SK-N-SH treated with all-trans-retinoic acid at 6 μM for 48 hours (cell line): ENCODE measurements at regions not wholly inside any gene's neighbourhood (a gene's known extent, or its start where the extent isn't known, plus 50 kb on each side); places are given as distances from the start of the nearest gene placed in this dataset.

Experiments used
- ATAC-seq: fragments of 200-7000 bp; cut with Tn5 transposase; 3 replicates; pipeline ENCODE4 v1.9.1; 2020; ENCODE audit warnings: mild to moderate bottlenecking, moderate library complexity
- ARNTL ChIP-seq: fragments of 450-650 bp; formaldehyde crosslinking; IDR thresholded peaks from 2 replicates; pipeline ENCODE4 v1.5.0; 2020; ENCODE audit warnings: low read depth, mild to moderate bottlenecking, moderate library complexity, borderline replicate concordance
- BACH2 ChIP-seq: fragments of 250-450 bp; sonication (Bioruptor Pico); IDR thresholded peaks from 2 replicates; pipeline ENCODE4 v1.9.0; 2021; ENCODE audit warnings: mild to moderate bottlenecking, borderline replicate concordance
- CSDC2 ChIP-seq: fragments of 250-450 bp; sonication (Bioruptor Pico); IDR thresholded peaks from 2 replicates; pipeline ENCODE4 v1.5.0; 2020; ENCODE audit warnings: mild to moderate bottlenecking, moderate library complexity
- ESRRG ChIP-seq: fragments of 250-450 bp; sonication (Bioruptor Pico); IDR thresholded peaks from 2 replicates; pipeline ENCODE4 v1.6.1; 2021; ENCODE audit warnings: mild to moderate bottlenecking
- GLIS3 ChIP-seq: fragments of 250-450 bp; sonication (Bioruptor Pico); IDR thresholded peaks from 2 replicates; pipeline ENCODE4 v1.5.0; 2020; ENCODE audit warnings: mild to moderate bottlenecking, moderate library complexity
- ISL1 ChIP-seq: fragments of 250-450 bp; sonication (Bioruptor Pico); IDR thresholded peaks from 2 replicates; pipeline ENCODE4 v2.1.2; 2022; ENCODE audit warnings: mild to moderate bottlenecking, moderate library complexity
- PPARA ChIP-seq: fragments of 250-450 bp; sonication (Bioruptor Pico); IDR thresholded peaks from 2 replicates; pipeline ENCODE4 v1.5.0; 2020; ENCODE audit warnings: mild to moderate bottlenecking, borderline replicate concordance
- SNAI2 ChIP-seq: fragments of 250-450 bp; sonication (Bioruptor Pico); IDR thresholded peaks from 2 replicates; pipeline ENCODE4 v1.5.0; 2020; ENCODE audit warnings: mild to moderate bottlenecking, moderate library complexity
- TCF4 ChIP-seq: fragments of 250-450 bp; sonication (Bioruptor Pico); IDR thresholded peaks from 2 replicates; pipeline ENCODE4 v1.8.0; 2021; ENCODE audit warnings: mild to moderate bottlenecking, moderate library complexity, borderline replicate concordance
- TOX ChIP-seq: fragments of 250-450 bp; sonication (Bioruptor Pico); IDR thresholded peaks from 2 replicates; pipeline ENCODE4 v1.8.0; 2021; ENCODE audit warnings: mild to moderate bottlenecking, moderate library complexity, borderline replicate concordance
- ZC3H10 ChIP-seq: fragments of 250-450 bp; sonication (Bioruptor Pico); IDR thresholded peaks from 2 replicates; pipeline ENCODE4 v1.5.1; 2021; ENCODE audit warnings: mild to moderate bottlenecking, moderate library complexity
- ZFP3 ChIP-seq: fragments of 250-450 bp; sonication (Bioruptor Pico); IDR thresholded peaks from 2 replicates; pipeline ENCODE4 v1.5.0; 2020; ENCODE audit warnings: mild to moderate bottlenecking, moderate library complexity
- ZFP30 ChIP-seq: fragments of 450-650 bp; formaldehyde crosslinking; IDR thresholded peaks from 2 replicates; pipeline ENCODE4 v1.5.0; 2022; ENCODE audit warnings: mild to moderate bottlenecking, moderate library complexity
- ZNF565 ChIP-seq: fragments of 450-650 bp; formaldehyde crosslinking; conservative IDR thresholded peaks from 2 replicates; pipeline ENCODE4 v1.5.0; 2020; ENCODE audit warnings: low read depth, mild to moderate bottlenecking, moderate library complexity
- ZNF70 ChIP-seq: fragments of 450-650 bp; formaldehyde crosslinking; IDR thresholded peaks from 2 replicates; pipeline ENCODE4 v1.5.0; 2020; ENCODE audit warnings: mild to moderate bottlenecking, moderate library complexity
- ZNF8 ChIP-seq: fragments of 450-650 bp; formaldehyde crosslinking; IDR thresholded peaks from 2 replicates; pipeline ENCODE4 v1.5.0; 2020; ENCODE audit warnings: mild to moderate bottlenecking, moderate library complexity
- TF ChIP-seq, protein P1 (sequence below): fragments of 250-450 bp; sonication (Bioruptor Pico); IDR thresholded peaks from 2 replicates; pipeline ENCODE4 v1.5.1; 2021; ENCODE audit warnings: mild to moderate bottlenecking, moderate library complexity
- TF ChIP-seq, protein P2 (sequence below): fragments of 250-450 bp; sonication (Bioruptor Pico); IDR thresholded peaks from 2 replicates; pipeline ENCODE4 v1.5.1; 2020; ENCODE audit warnings: low read depth, mild to moderate bottlenecking, moderate library complexity
- TF ChIP-seq, protein P3 (sequence below): fragments of 250-450 bp; sonication (Bioruptor Pico); IDR thresholded peaks from 2 replicates; pipeline ENCODE4 v1.8.0; 2021; ENCODE audit warnings: low read depth, mild to moderate bottlenecking, moderate library complexity, borderline replicate concordance
- TF ChIP-seq, protein P4 (sequence below): fragments of 250-450 bp; sonication (Bioruptor Pico); IDR thresholded peaks from 2 replicates; pipeline ENCODE4 v1.5.0; 2020; ENCODE audit warnings: mild to moderate bottlenecking, moderate library complexity

DNA sequence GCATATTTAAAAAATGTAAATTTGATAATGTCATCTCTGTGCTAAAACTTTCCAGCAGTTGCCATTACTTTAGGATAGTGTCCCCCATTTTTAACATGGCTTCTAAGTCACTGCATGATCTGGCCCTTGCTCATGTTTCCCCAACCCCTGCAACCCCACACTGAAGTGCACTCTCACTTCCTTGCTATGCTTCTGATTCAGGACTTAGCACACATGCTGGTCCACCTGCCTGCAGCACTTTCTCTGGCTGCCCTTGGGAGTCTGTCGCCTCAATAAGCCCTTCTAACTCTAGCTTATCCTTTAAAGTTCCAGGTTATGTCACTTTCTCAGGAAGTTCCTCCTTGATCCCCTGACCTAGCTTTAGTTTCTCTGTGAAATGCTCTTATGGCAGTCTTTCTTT lies 241.0 kb downstream of the POSTN start:
- ATAC-seq = no peak
- no peak for TF ChIP-seq SNAI2 (CRISPR knock-in tag)

DNA sequence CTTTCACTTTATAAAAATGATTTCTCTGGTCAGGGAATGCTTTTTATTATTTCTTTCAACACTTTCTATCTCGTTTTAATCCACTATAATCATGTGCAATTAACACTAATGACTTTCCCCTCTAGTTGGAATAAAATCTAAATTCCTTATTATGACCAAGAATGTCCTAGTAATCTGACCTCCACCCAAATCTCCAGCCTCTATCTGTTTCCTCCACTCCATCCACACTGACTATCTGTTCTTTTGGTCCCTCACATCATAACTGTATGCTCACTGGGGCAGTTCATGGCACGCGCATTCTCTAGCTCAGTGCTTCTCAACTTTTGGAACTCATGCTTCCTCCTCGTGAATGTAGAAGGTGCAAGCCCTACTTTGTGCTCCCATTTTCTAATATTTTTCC lies 244.7 kb downstream of the POSTN start:
- no peak for ATAC-seq
- TF ChIP-seq GLIS3 (CRISPR knock-in tag) (no peak), TCF4 (CRISPR knock-in tag) (no peak), ZNF70 (CRISPR knock-in tag) (no peak), ZFP30 (CRISPR knock-in tag) (no peak), TOX (CRISPR knock-in tag) (no peak), ZC3H10 (no peak), ISL1 (CRISPR knock-in tag) (no peak), ESRRG (CRISPR knock-in tag) (no peak), PPARA (CRISPR knock-in tag) (no peak), ZFP3 (CRISPR knock-in tag) (no peak), ZNF565 (CRISPR knock-in tag) (no peak), ARNTL (CRISPR knock-in tag) (no peak), BACH2 (CRISPR knock-in tag) (no peak), CSDC2 (CRISPR knock-in tag) (no peak), ZNF8 (CRISPR knock-in tag) (no peak)
- TF ChIP-seq, protein P1, sequence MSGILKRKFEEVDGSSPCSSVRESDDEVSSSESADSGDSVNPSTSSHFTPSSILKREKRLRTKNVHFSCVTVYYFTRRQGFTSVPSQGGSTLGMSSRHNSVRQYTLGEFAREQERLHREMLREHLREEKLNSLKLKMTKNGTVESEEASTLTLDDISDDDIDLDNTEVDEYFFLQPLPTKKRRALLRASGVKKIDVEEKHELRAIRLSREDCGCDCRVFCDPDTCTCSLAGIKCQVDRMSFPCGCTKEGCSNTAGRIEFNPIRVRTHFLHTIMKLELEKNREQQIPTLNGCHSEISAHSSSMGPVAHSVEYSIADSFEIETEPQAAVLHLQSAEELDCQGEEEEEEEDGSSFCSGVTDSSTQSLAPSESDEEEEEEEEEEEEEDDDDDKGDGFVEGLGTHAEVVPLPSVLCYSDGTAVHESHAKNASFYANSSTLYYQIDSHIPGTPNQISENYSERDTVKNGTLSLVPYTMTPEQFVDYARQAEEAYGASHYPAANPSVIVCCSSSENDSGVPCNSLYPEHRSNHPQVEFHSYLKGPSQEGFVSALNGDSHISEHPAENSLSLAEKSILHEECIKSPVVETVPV (CRISPR knock-in tag) = no peak
- TF ChIP-seq, protein P2, sequence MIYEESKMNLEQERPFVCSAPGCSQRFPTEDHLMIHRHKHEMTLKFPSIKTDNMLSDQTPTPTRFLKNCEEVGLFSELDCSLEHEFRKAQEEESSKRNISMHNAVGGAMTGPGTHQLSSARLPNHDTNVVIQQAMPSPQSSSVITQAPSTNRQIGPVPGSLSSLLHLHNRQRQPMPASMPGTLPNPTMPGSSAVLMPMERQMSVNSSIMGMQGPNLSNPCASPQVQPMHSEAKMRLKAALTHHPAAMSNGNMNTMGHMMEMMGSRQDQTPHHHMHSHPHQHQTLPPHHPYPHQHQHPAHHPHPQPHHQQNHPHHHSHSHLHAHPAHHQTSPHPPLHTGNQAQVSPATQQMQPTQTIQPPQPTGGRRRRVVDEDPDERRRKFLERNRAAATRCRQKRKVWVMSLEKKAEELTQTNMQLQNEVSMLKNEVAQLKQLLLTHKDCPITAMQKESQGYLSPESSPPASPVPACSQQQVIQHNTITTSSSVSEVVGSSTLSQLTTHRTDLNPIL (CRISPR knock-in tag) = no peak
- TF ChIP-seq, protein P3, sequence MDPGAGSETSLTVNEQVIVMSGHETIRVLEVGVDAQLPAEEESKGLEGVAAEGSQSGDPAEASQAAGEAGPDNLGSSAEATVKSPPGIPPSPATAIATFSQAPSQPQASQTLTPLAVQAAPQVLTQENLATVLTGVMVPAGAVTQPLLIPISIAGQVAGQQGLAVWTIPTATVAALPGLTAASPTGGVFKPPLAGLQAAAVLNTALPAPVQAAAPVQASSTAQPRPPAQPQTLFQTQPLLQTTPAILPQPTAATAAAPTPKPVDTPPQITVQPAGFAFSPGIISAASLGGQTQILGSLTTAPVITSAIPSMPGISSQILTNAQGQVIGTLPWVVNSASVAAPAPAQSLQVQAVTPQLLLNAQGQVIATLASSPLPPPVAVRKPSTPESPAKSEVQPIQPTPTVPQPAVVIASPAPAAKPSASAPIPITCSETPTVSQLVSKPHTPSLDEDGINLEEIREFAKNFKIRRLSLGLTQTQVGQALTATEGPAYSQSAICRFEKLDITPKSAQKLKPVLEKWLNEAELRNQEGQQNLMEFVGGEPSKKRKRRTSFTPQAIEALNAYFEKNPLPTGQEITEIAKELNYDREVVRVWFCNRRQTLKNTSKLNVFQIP (CRISPR knock-in tag) = no peak
- TF ChIP-seq, protein P4, sequence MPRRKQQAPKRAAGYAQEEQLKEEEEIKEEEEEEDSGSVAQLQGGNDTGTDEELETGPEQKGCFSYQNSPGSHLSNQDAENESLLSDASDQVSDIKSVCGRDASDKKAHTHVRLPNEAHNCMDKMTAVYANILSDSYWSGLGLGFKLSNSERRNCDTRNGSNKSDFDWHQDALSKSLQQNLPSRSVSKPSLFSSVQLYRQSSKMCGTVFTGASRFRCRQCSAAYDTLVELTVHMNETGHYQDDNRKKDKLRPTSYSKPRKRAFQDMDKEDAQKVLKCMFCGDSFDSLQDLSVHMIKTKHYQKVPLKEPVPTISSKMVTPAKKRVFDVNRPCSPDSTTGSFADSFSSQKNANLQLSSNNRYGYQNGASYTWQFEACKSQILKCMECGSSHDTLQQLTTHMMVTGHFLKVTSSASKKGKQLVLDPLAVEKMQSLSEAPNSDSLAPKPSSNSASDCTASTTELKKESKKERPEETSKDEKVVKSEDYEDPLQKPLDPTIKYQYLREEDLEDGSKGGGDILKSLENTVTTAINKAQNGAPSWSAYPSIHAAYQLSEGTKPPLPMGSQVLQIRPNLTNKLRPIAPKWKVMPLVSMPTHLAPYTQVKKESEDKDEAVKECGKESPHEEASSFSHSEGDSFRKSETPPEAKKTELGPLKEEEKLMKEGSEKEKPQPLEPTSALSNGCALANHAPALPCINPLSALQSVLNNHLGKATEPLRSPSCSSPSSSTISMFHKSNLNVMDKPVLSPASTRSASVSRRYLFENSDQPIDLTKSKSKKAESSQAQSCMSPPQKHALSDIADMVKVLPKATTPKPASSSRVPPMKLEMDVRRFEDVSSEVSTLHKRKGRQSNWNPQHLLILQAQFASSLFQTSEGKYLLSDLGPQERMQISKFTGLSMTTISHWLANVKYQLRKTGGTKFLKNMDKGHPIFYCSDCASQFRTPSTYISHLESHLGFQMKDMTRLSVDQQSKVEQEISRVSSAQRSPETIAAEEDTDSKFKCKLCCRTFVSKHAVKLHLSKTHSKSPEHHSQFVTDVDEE (CRISPR knock-in tag) = no peak

DNA sequence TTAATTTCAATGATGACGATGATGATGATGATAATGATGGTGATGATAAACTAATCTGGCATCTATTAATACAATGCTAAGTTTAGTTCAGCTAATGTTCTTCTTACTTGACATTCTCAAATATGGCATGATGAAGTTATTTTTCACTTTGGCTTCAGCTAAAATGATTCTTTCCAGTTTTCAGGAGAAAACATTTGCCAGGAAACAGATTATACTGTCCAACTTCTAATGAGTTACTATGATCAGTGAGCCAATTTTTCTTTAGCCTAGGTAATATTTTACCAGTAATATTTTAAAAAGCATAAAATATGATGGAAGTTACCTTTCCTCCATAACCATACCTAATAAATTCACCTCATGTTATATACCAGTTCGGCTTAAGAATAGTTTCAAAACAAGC lies 245.7 kb upstream of the CSNK1A1L start:
- TF ChIP-seq SNAI2 (CRISPR knock-in tag) (no peak), PPARA (CRISPR knock-in tag) (no peak), ZNF70 (CRISPR knock-in tag) (no peak), ZNF565 (CRISPR knock-in tag) (no peak), GLIS3 (CRISPR knock-in tag) (no peak), ZNF8 (CRISPR knock-in tag) (no peak), CSDC2 (CRISPR knock-in tag) (no peak), ISL1 (CRISPR knock-in tag) (no peak)
- no peak for ATAC-seq

DNA sequence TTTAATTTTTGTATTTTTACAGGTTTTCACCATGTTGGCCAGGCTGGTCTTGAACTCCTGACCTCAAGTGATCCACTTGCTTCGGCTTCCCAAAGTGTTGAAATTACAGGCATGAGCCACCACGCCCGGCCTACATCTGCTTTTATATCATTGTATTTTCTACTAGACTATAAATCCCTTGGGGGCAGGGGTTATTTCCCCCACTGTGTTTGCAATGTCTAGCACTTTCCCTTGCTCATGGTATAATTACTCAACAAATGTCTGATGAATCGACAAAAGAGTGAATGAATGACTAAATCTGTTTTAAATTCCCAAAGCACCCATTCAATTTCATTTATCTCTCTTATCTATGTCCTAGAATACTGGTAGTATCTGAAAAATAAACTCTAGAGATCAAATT lies 244.5 kb upstream of the CSNK1A1L start:
- TF ChIP-seq, protein P4 (CRISPR knock-in tag) = no peak
- TF ChIP-seq ARNTL (CRISPR knock-in tag) = no peak
- no peak for TF ChIP-seq ZFP3 (CRISPR knock-in tag)
- no peak for TF ChIP-seq ZNF565 (CRISPR knock-in tag)
- no peak for TF ChIP-seq TOX (CRISPR knock-in tag)
- no peak for ATAC-seq
